ENCODE measurements at regions not wholly inside any gene's neighbourhood (a gene's known extent, or its start where the extent isn't known, plus 50 kb on each side); places are given as distances from the start of the nearest gene placed in this dataset.

GRCh38 chr1:229069176-229069575 lies 201.7 kb upstream of the RAB4A start:
- TF ChIP-seq ZNF274 (IDR thresholded peaks at IDR 0.05; ENCODE audit: low read depth, low read length) (no peak), YY1 (IDR thresholded peaks at IDR 0.05; ENCODE audit: insufficient read depth, insufficient read length) (no peak)

All from NT2/D1 (cell line).